HG03457 (cell line): ENCODE measurements at regions not wholly inside any gene's neighbourhood (a gene's known extent, or its start where the extent isn't known, plus 50 kb on each side); places are given as distances from the start of the nearest gene placed in this dataset.
"Not testable (repeated sequence)": the region's sequence is repeated elsewhere in the genome, so short reads cannot be mapped to it uniquely, and the experiment has no call there.

ENCODE experiments used
- ATAC-seq: cut with Tn5 transposase; IDR thresholded peaks from one replicate; pipeline ENCODE4 v1.9.1; 2021; ENCODE audit warnings: moderate number of reproducible peaks; ENCODE audit not compliant: unreplicated experiment

GRCh38 chr2:139605668-139606067 lies 825.5 kb upstream of the NXPH2 start:
- no peak for ATAC-seq

- no peak for ATAC-seq
These were observed 820.0 kb upstream of the NXPH2 start for GRCh38 chr2:139600166-139600565.

- no peak for ATAC-seq
These were observed 804.9 kb upstream of the NXPH2 start for GRCh38 chr2:139585101-139585500.

- no peak for ATAC-seq
These were observed 794.2 kb upstream of the NXPH2 start for GRCh38 chr2:139574371-139574770.

GRCh38 chr2:139556789-139557188 lies 776.6 kb upstream of the NXPH2 start:
- ATAC-seq: no peak

GRCh38 chr2:139550873-139551272 lies 770.7 kb upstream of the NXPH2 start:
- ATAC-seq: no peak

- ATAC-seq: no peak
These were observed 770.2 kb upstream of the NXPH2 start for GRCh38 chr2:139550341-139550740.

- no peak for ATAC-seq
These were observed 764.1 kb upstream of the NXPH2 start for GRCh38 chr2:139544186-139544851.

- ATAC-seq: not testable (repeated sequence)
These were observed 758.3 kb upstream of the NXPH2 start for GRCh38 chr2:139538332-139539020.

GRCh38 chr2:139529080-139529479 lies 748.9 kb upstream of the NXPH2 start:
- no peak for ATAC-seq

GRCh38 chr2:139526781-139527180 lies 746.6 kb upstream of the NXPH2 start:
- ATAC-seq: no peak

- ATAC-seq: no peak
These were observed 738.1 kb upstream of the NXPH2 start for GRCh38 chr2:139518321-139518720.

GRCh38 chr2:139514951-139515350 lies 734.8 kb upstream of the NXPH2 start:
- no peak for ATAC-seq

- ATAC-seq: no peak
These were observed 715.7 kb upstream of the NXPH2 start for GRCh38 chr2:139495851-139496250.

GRCh38 chr2:139492131-139492680 lies 712.0 kb upstream of the NXPH2 start:
- no peak for ATAC-seq

- ATAC-seq: no peak
These were observed 700.0 kb upstream of the NXPH2 start for GRCh38 chr2:139480161-139480650.

GRCh38 chr2:139478165-139478914 lies 698.1 kb upstream of the NXPH2 start:
- ATAC-seq: no peak

GRCh38 chr2:139477618-139478017 lies 697.4 kb upstream of the NXPH2 start:
- ATAC-seq: no peak

- no peak for ATAC-seq
These were observed 689.8 kb upstream of the NXPH2 start for GRCh38 chr2:139469985-139470384.

- ATAC-seq: no peak
These were observed 685.6 kb upstream of the NXPH2 start for GRCh38 chr2:139465789-139466188.

- ATAC-seq: no peak
These were observed 677.7 kb upstream of the NXPH2 start for GRCh38 chr2:139457873-139458272.
